Thoracic aorta (tissue), 2 donors: ENCODE measurements at regions not wholly inside any gene's neighbourhood (a gene's known extent, or its start where the extent isn't known, plus 50 kb on each side); places are given as distances from the start of the nearest gene placed in this dataset.

Experiments used
- ATAC-seq: fragments of 150-250 bp; one replicate; pipeline ENCODE4 v1.8.0; 2017; ENCODE audit warnings: low read depth; ENCODE audit not compliant: insufficient number of reproducible peaks, low FRiP score
- DNase-seq: peaks from one replicate; pipeline ENCODE4 v3.0.0-alpha.2; 2020; ENCODE audit warnings: low spot score
- H3K27ac ChIP-seq, 2 donors: fragments of 200-600 bp; sonication (generic); 1 replicate in 1 of 2; 2 replicates in 1 of 2; pipeline ENCODE4 v1.5.1; 2016; ENCODE audit warnings: mild to moderate bottlenecking in 2 of 2, moderate library complexity in 2 of 2
- H3K27me3 ChIP-seq: fragments of 200-600 bp; sonication (generic); replicated peaks from 2 replicates; pipeline ENCODE4 v1.6.0; 2016; ENCODE audit warnings: mild to moderate bottlenecking; ENCODE audit not compliant: insufficient read depth
- H3K36me3 ChIP-seq: fragments of 200-600 bp; sonication (generic); one replicate; pipeline ENCODE4 v1.5.1; 2016
- H3K4me1 ChIP-seq, 2 donors: fragments of 200-600 bp; sonication (generic); 1 replicate in 1 of 2; 2 replicates in 1 of 2; pipeline versions ENCODE4 v1.5.1 to v1.6.0; 2016; ENCODE audit warnings: low read depth in 2 of 2, mild to moderate bottlenecking in 1 of 2; ENCODE audit not compliant: control insufficient read depth in 1 of 2
- H3K4me3 ChIP-seq: fragments of 200-600 bp; sonication (generic); 2 replicates; pipeline ENCODE4 v1.5.1; 2016; ENCODE audit warnings: mild to moderate bottlenecking
- H3K9me3 ChIP-seq: fragments of 200-600 bp; sonication (generic); 2 replicates; pipeline ENCODE4 v1.5.1; 2016
- CTCF ChIP-seq: fragments of 200-600 bp; sonication (generic); IDR thresholded peaks from one replicate; pipeline ENCODE4 v1.5.1; 2019; ENCODE audit warnings: antibody characterized with exemption

GRCh38 chr13:94813920-94814475 is 101.7 kb upstream of the SOX21 start:
- Histone ChIP-seq H3K9me3 (no peaks in the 10 kb centered on the region), H3K27ac (no peak overlapping the region), H3K27me3 (no peaks in the 10 kb centered on the region), H3K4me3 (no peak overlapping the region), H3K36me3 (no peaks in the 10 kb centered on the region), H3K4me1 (no peaks in the 10 kb centered on the region)
- DNase-seq (no peak), ATAC-seq (no peak)
- no peak for TF ChIP-seq CTCF

DNA sequence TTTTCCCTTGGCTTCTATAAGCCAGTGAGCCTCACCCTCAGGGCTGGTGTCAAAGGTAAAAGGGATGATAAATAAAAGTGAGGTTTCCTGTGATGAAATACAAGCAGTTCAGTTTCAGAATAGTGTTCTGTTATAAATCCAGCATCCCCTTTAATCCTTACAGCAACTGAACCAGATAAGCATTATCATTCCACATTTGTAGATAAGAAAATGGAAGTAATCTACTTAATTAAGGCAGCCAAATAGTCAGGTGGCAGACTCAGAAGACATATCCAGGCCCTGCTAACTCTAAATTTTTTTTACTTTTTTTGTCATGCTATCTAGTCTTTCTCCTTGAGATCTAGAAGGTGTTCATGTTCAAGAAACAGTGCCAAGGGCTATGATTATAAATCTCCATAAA is 99.4 kb upstream of the SOX21 start:
- H3K36me3 ChIP-seq: no peaks in the 10 kb centered on the region
- no peak overlapping the region for H3K4me3 ChIP-seq
- H3K9me3 ChIP-seq: no peaks in the 10 kb centered on the region
- ATAC-seq (no peak), DNase-seq (no peak)
- no peak overlapping the region for H3K27ac ChIP-seq
- TF ChIP-seq CTCF: no peak
- H3K4me1 ChIP-seq: no peaks in the 10 kb centered on the region
- no peaks in the 10 kb centered on the region for H3K27me3 ChIP-seq

DNA sequence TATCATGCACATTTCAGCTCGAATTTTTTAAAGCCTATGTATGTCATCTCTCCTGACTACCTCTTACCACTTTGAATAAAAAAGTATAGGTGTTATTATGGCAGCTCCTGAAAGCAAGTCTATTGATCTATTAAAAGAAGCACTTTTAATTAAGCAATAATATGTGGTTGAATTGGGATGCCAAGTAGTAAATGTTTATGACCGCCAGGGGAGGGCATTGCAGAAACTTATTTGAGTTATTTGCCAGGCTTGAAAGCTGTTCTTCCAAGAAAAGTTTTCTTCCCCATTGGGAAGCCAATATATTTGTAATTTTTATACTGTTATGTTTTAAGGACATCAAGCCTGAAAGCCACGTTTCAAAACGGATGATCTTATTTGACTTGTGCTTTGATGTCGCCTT is 88.1 kb upstream of the SOX21 start:
- Histone ChIP-seq H3K36me3 (no peaks in the 10 kb centered on the region), H3K9me3 (no peaks in the 10 kb centered on the region), H3K4me3 (no peak overlapping the region), H3K4me1 (no peaks in the 10 kb centered on the region), H3K27ac (no peak overlapping the region), H3K27me3 (no peaks in the 10 kb centered on the region)
- DNase-seq (no peak), ATAC-seq (no peak)
- no peak for TF ChIP-seq CTCF

DNA sequence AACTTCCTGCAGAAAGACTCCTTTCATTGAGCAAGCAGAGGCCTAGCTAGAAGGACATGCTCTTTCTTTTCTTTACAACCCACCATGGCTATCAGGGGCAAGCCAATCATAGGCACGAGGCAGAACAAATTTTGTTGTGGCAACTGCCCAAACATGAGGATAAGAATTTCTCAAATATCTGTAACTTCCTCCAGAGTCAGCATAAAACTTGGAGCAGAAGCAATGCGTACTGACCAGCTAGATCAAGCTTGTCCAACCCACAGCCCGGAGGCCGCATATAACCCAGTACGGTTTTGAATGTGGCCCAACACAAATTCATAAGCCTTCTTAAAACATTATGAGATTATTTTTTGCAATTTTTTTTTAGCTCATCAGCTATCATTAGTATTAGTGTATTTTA is 87.0 kb upstream of the SOX21 start:
- Histone ChIP-seq H3K36me3 (no peaks in the 10 kb centered on the region), H3K27me3 (no peaks in the 10 kb centered on the region), H3K27ac (no peak overlapping the region), H3K4me3 (no peak overlapping the region), H3K9me3 (no peaks in the 10 kb centered on the region), H3K4me1 (no peaks in the 10 kb centered on the region)
- ATAC-seq (no peak), DNase-seq (no peak)
- no peak for TF ChIP-seq CTCF

GRCh38 chr13:94798738-94799137 is 86.4 kb upstream of the SOX21 start:
- no peak overlapping the region for H3K27ac ChIP-seq
- H3K36me3 ChIP-seq: no peaks in the 10 kb centered on the region
- no peaks in the 10 kb centered on the region for H3K9me3 ChIP-seq
- ATAC-seq (no peak), DNase-seq (no peak)
- no peaks in the 10 kb centered on the region for H3K4me1 ChIP-seq
- H3K27me3 ChIP-seq: no peaks in the 10 kb centered on the region
- H3K4me3 ChIP-seq: no peak overlapping the region
- TF ChIP-seq CTCF: no peak
